ENCODE measurements at regions not wholly inside any gene's neighbourhood (a gene's known extent, or its start where the extent isn't known, plus 50 kb on each side); places are given as distances from the start of the nearest gene placed in this dataset.

DNA sequence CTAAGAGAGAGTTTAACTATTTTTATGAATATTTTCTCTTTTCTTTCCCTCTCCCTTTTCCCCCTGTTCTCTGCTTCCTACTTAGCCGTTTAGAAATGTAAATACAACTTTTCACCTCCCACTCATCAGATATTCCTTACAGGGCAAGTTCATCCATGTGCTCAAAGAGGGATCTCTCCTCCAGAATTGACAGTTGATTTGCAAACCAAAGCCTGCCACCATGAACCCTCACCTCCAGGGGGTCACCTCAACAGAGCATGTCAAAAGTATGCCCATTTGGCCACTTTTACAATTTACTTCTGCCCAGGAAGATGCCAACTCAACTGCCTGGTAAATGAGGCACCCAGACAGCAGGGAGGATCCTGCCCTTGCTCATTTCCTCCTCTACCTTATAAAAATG lies 149.2 kb upstream of the GYPC start:
- no peak for TF ChIP-seq CTCF (IDR thresholded peaks at IDR 0.05; ENCODE audit: unreplicated experiment)
- no TSS peak for BruUV-seq (replicated peaks)
- H3K4me3 Mint-ChIP-seq (ENCODE audit: unreplicated experiment), result no peak overlapping the region
- ChIA-PET POLR2A (no interaction called here), CTCF (no interaction called here)
- no peaks in the 10 kb centered on the region for H3K36me3 Mint-ChIP-seq (ENCODE audit: insufficient read depth, unreplicated experiment)
- H3K4me1 Mint-ChIP-seq (ENCODE audit: insufficient read depth, unreplicated experiment), result no peaks in the 10 kb centered on the region
- intact Hi-C loops (cut with micrococcal nuclease), result no loop called here
- no peak for DNase-seq (ENCODE audit: unreplicated experiment)
- H3K27ac Mint-ChIP-seq (ENCODE audit: low read depth, unreplicated experiment), result no peak overlapping the region
- no peaks in the 10 kb centered on the region for H3K9me3 Mint-ChIP-seq (ENCODE audit: unreplicated experiment)
- no peaks in the 10 kb centered on the region for H3K27me3 Mint-ChIP-seq (ENCODE audit: insufficient read depth, unreplicated experiment)

- no peaks in the 10 kb centered on the region for H3K36me3 Mint-ChIP-seq (ENCODE audit: insufficient read depth, unreplicated experiment)
- H3K27me3 Mint-ChIP-seq (ENCODE audit: insufficient read depth, unreplicated experiment), result no peaks in the 10 kb centered on the region
- POLR2A ChIA-PET, result no interaction called here
- no peaks in the 10 kb centered on the region for H3K4me1 Mint-ChIP-seq (ENCODE audit: insufficient read depth, unreplicated experiment)
- H3K27ac Mint-ChIP-seq (ENCODE audit: low read depth, unreplicated experiment), result no peak overlapping the region
- no peaks in the 10 kb centered on the region for H3K9me3 Mint-ChIP-seq (ENCODE audit: unreplicated experiment)
- H3K4me3 Mint-ChIP-seq (ENCODE audit: unreplicated experiment), result no peak overlapping the region
- no peak for TF ChIP-seq CTCF (IDR thresholded peaks at IDR 0.05; ENCODE audit: unreplicated experiment)
- intact Hi-C loops (cut with micrococcal nuclease), result no loop called here
- CTCF ChIA-PET, result interaction anchor here (0.8 kb wide), 1 partner anchor 21 kb away, joined by 3 read pairs; no protein-coding TSS in a partner anchor
- no peak for DNase-seq (ENCODE audit: unreplicated experiment)
- no TSS peak for BruUV-seq (replicated peaks)
Observed at GRCh38 chr2:126507425-126507911, 148.5 kb upstream of the GYPC start.

DNA sequence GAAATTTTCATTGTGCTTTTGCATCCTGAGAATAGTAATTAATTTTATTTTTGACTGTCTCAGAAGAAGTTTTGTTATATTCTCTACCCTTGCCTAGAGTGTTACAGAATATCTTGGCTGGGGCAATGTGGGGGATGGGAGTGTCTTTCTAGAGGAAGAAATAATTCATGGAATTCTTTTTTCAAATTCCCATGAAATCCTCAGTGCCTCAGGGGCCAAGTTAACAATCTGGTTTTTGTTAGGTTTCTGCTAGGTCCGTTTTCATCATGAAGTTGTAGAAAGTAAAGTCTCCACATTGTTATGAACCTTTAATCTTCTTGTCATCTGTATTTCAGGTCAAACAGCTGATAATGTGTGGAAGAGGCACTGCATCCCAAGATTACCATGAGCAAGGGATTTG lies 145.6 kb upstream of the GYPC start:
- no peak overlapping the region for H3K4me3 Mint-ChIP-seq (ENCODE audit: unreplicated experiment)
- no peaks in the 10 kb centered on the region for H3K27me3 Mint-ChIP-seq (ENCODE audit: insufficient read depth, unreplicated experiment)
- no peak overlapping the region for H3K27ac Mint-ChIP-seq (ENCODE audit: low read depth, unreplicated experiment)
- ChIA-PET POLR2A (no interaction called here), CTCF (interaction anchor here (1.1 kb wide), 1 partner anchor 131 kb away, joined by 3 read pairs; no protein-coding TSS in a partner anchor)
- BruUV-seq (replicated peaks), result no TSS peak
- intact Hi-C loops (cut with micrococcal nuclease), result no loop called here
- DNase-seq (ENCODE audit: unreplicated experiment), result no peak
- no peaks in the 10 kb centered on the region for H3K4me1 Mint-ChIP-seq (ENCODE audit: insufficient read depth, unreplicated experiment)
- TF ChIP-seq CTCF (IDR thresholded peaks at IDR 0.05; ENCODE audit: unreplicated experiment), result no peak
- no peaks in the 10 kb centered on the region for H3K36me3 Mint-ChIP-seq (ENCODE audit: insufficient read depth, unreplicated experiment)
- H3K9me3 Mint-ChIP-seq (ENCODE audit: unreplicated experiment), result no peaks in the 10 kb centered on the region

DNA sequence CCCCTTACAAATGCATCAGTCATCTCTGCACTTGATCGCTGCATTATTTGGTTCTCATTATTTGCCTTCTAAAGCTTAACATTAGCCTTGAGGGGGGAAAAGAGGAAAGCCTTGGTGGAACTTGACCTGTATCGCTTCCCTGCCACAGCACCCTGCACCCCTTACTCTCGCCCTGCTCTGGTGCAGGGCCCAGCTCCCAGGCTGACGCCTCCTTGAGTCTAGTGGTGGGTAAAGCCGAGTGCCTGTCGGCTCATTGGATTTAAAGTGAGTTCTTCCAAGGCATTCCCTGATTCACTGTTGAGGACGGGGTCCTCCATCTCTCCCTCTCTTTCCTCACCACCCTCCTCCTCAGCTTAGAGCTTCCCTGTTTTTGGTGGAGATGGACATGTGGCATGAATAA lies 145.0 kb upstream of the GYPC start:
- no TSS peak for BruUV-seq (replicated peaks)

More for the DNA sequence above, 145.0 kb upstream of the GYPC start:
- no peaks in the 10 kb centered on the region for H3K9me3 Mint-ChIP-seq (ENCODE audit: unreplicated experiment)
- DNase-seq (ENCODE audit: unreplicated experiment), result no peak
- no peak for TF ChIP-seq CTCF (IDR thresholded peaks at IDR 0.05; ENCODE audit: unreplicated experiment)
- intact Hi-C loops (cut with micrococcal nuclease), result no loop called here
- no peaks in the 10 kb centered on the region for H3K36me3 Mint-ChIP-seq (ENCODE audit: insufficient read depth, unreplicated experiment)
- no peaks in the 10 kb centered on the region for H3K27me3 Mint-ChIP-seq (ENCODE audit: insufficient read depth, unreplicated experiment)
- peak overlapping the region; percentile 7 for H3K27ac Mint-ChIP-seq (ENCODE audit: low read depth, unreplicated experiment)
- POLR2A ChIA-PET, result no interaction called here
- no peak overlapping the region for H3K4me3 Mint-ChIP-seq (ENCODE audit: unreplicated experiment)
- no peaks in the 10 kb centered on the region for H3K4me1 Mint-ChIP-seq (ENCODE audit: insufficient read depth, unreplicated experiment)
- CTCF ChIA-PET, result interaction anchor here (1.1 kb wide), 1 partner anchor 130 kb away, joined by 3 read pairs; no protein-coding TSS in a partner anchor

Measured in MCF 10A (cell line).